HCT116 (cell line): ENCODE measurements at regions not wholly inside any gene's neighbourhood (a gene's known extent, or its start where the extent isn't known, plus 50 kb on each side); places are given as distances from the start of the nearest gene placed in this dataset.

Experiments
- ATAC-seq: fragments of 200-7000 bp; cut with Tn5 transposase; 2 replicates; pipeline ENCODE4 v1.9.1; 2020; ENCODE audit warnings: mild to moderate bottlenecking, moderate library complexity
- BruUV-seq: library from RNA; stranded (reverse); fragments of 400-500 nt; replicated peaks from 2 replicates; lab custom pipeline; 2021; lab: Mats Ljungman, UMichigan
- CTCF ChIA-PET: fragments of 300-600 bp; sonication (Branson Sonifier 250); formaldehyde crosslinking; loops from one replicate; lab custom pipeline; 2021; ENCODE audit warnings: antibody characterized with exemption; lab: Charles Lee
- POLR2A ChIA-PET: fragments of 300-600, 350-600 bp; sonication (Branson Sonifier 250); formaldehyde crosslinking; loops from one replicate; lab custom pipeline; 2021; ENCODE audit warnings: antibody characterized with exemption; lab: Charles Lee
- RAD21 ChIA-PET, 2 experiments: fragments of 300-600 bp; sonication (Branson Sonifier 250); formaldehyde crosslinking; loops; one replicate each; lab custom pipeline; 2023; ENCODE audit warnings: low total read pairs in 2 of 2; ENCODE audit not compliant: uncharacterized antibody in 2 of 2, unreplicated experiment in 2 of 2, low non-redundant PET in 1 of 2; lab: Charles Lee
- DNase-seq: peaks from one replicate; pipeline ENCODE4 v3.0.0-alpha.2; 2010; ENCODE audit warnings: low read depth, low spot score
- H2AFZ ChIP-seq: fragments of 200-600 bp; shearing (Covaris generic), sonication (generic); 2 replicates; pipeline ENCODE4 v1.6.1; 2017; ENCODE audit warnings: low read depth, mixed run types, mixed read lengths, antibody characterized with exemption, low read length; ENCODE audit not compliant: poor library complexity, severe bottlenecking
- H3K27ac ChIP-seq: 2 replicates; pipeline ENCODE4 v1.5.1; 2012; ENCODE audit warnings: low read depth, low read length
- H3K27me3 ChIP-seq: fragments of 200-600 bp; sonication (generic); 2 replicates; pipeline ENCODE4 v1.6.1; 2016; ENCODE audit warnings: mixed run types, low read length, mixed read lengths; ENCODE audit not compliant: insufficient read depth
- H3K36me3 ChIP-seq, 2 experiments: fragments of 200-500 bp in 1 of 2; fragments of 200-600 bp in 1 of 2; sonication (Bioruptor generic) in 1 of 2; sonication (generic) in 1 of 2; 2 replicates each; pipeline versions ENCODE4 v1.5.1 to v1.6.1; 2014 to 2016; ENCODE audit warnings: low read length in 2 of 2, inconsistent platforms in 1 of 2, mixed read lengths in 1 of 2, mixed run types in 1 of 2; ENCODE audit not compliant: insufficient read depth in 2 of 2, control insufficient read depth in 1 of 2
- H3K4me1 ChIP-seq, 2 experiments: fragments of 200-600 bp in 1 of 2; sonication (generic) in 1 of 2; 2 replicates each; pipeline versions ENCODE4 v1.5.1 to v1.6.1; 2012 to 2017; ENCODE audit warnings: low read length in 2 of 2, inconsistent platforms in 1 of 2, mild to moderate bottlenecking in 1 of 2, mixed read lengths in 1 of 2, mixed run types in 1 of 2, moderate library complexity in 1 of 2; ENCODE audit not compliant: insufficient read depth in 2 of 2, control insufficient read depth in 1 of 2
- H3K4me2 ChIP-seq: fragments of 200-600 bp; sonication (generic); 2 replicates; pipeline ENCODE4 v1.6.1; 2017; ENCODE audit warnings: mixed run types, low read length, mixed read lengths
- H3K4me3 ChIP-seq, 2 experiments: fragments of 200-600 bp in 1 of 2; sonication (generic) in 1 of 2; replicated peaks in 1 of 2; 2 replicates each; pipeline ENCODE4 v1.5.1; 2011 to 2016; ENCODE audit warnings: low read length in 2 of 2, control low read depth in 1 of 2, low read depth in 1 of 2, mild to moderate bottlenecking in 1 of 2, mixed read lengths in 1 of 2, mixed run types in 1 of 2
- H3K79me2 ChIP-seq: fragments of 200-600 bp; sonication (generic); 2 replicates; pipeline ENCODE4 v1.6.1; 2017; ENCODE audit warnings: mild to moderate bottlenecking, mixed run types, low read length, moderate library complexity, mixed read lengths; ENCODE audit not compliant: insufficient read depth
- H3K9ac ChIP-seq: fragments of 200-600 bp; sonication (generic); 2 replicates; pipeline ENCODE4 v1.6.1; 2016; ENCODE audit warnings: low read length, mixed read lengths
- H3K9me2 ChIP-seq: fragments of 200-600 bp; sonication (generic), shearing (Covaris generic); 2 replicates; pipeline ENCODE4 v1.6.1; 2017; ENCODE audit warnings: mixed run types, mild to moderate bottlenecking, moderate library complexity; ENCODE audit not compliant: insufficient read depth
- H3K9me3 ChIP-seq, 2 experiments: fragments of 200-500 bp in 1 of 2; fragments of 200-600 bp in 1 of 2; sonication (Bioruptor generic) in 1 of 2; sonication (generic) in 1 of 2; 2 replicates each; pipeline ENCODE4 v1.6.1; 2014 to 2017; ENCODE audit warnings: low read length in 2 of 2, mixed read lengths in 2 of 2, inconsistent platforms in 1 of 2, low read depth in 1 of 2, mild to moderate bottlenecking in 1 of 2, mixed run types in 1 of 2, moderate library complexity in 1 of 2; ENCODE audit not compliant: control insufficient read depth in 1 of 2, insufficient read depth in 1 of 2
- H4K20me1 ChIP-seq: fragments of 200-600 bp; sonication (generic), shearing (Covaris generic); 2 replicates; pipeline ENCODE4 v1.6.1; 2017; ENCODE audit warnings: mixed run types, mild to moderate bottlenecking, moderate library complexity; ENCODE audit not compliant: insufficient read depth
- CBX3 ChIP-seq: IDR thresholded peaks from 2 replicates; pipeline ENCODE4 v1.6.1; 2012; ENCODE audit warnings: low read depth
- CEBPB ChIP-seq: IDR thresholded peaks from 2 replicates; pipeline ENCODE4 v1.6.1; 2012; ENCODE audit warnings: low read depth
- EGR1 ChIP-seq: IDR thresholded peaks from 2 replicates; pipeline ENCODE4 v1.6.1; 2012; ENCODE audit warnings: low read depth
- ELF1 ChIP-seq: IDR thresholded peaks from 2 replicates; pipeline ENCODE4 v1.6.1; 2012; ENCODE audit warnings: low read depth, borderline replicate concordance
- EZH2 ChIP-seq: fragments of 200-600 bp; sonication (generic); IDR thresholded peaks from 2 replicates; pipeline ENCODE4 v1.6.1; 2017; ENCODE audit warnings: antibody characterized with exemption, mixed run types
- EZH2phosphoT487 ChIP-seq: fragments of 200-600 bp; IDR thresholded peaks from 2 replicates; pipeline ENCODE4 v1.6.1; 2018; ENCODE audit warnings: antibody characterized with exemption, borderline replicate concordance
- FOSL1 ChIP-seq: IDR thresholded peaks from 2 replicates; pipeline ENCODE4 v1.6.1; 2012; ENCODE audit warnings: low read depth
- JUND ChIP-seq: IDR thresholded peaks from 2 replicates; pipeline ENCODE4 v1.6.1; 2012
- POLR2A ChIP-seq: IDR thresholded peaks from 2 replicates; pipeline ENCODE4 v1.7.0; 2011; ENCODE audit warnings: borderline replicate concordance; ENCODE audit not compliant: insufficient read depth, insufficient read length; ENCODE audit errors: extremely low read depth
- POLR2AphosphoS5 ChIP-seq: IDR thresholded peaks from 2 replicates; pipeline ENCODE4 v1.6.1; 2011; ENCODE audit warnings: mild to moderate bottlenecking, low read depth, low read length, moderate library complexity
- RAD21 ChIP-seq: IDR thresholded peaks from 2 replicates; pipeline ENCODE4 v1.6.1; 2012; ENCODE audit warnings: low read depth, mild to moderate bottlenecking
- SIN3A ChIP-seq: IDR thresholded peaks from 2 replicates; pipeline ENCODE4 v1.6.1; 2012; ENCODE audit warnings: low read depth
- SP1 ChIP-seq: IDR thresholded peaks from 2 replicates; pipeline ENCODE4 v1.6.1; 2012; ENCODE audit warnings: low read depth
- TCF7L2 ChIP-seq: IDR thresholded peaks from 2 replicates; pipeline ENCODE4 v1.7.0; 2011; ENCODE audit warnings: borderline replicate concordance, inconsistent platforms; ENCODE audit not compliant: insufficient read depth, insufficient read length; ENCODE audit errors: extremely low read depth
- YY1 ChIP-seq: IDR thresholded peaks from 2 replicates; pipeline ENCODE4 v1.6.1; 2011; ENCODE audit warnings: low read length, low read depth, moderate library complexity, mild to moderate bottlenecking; ENCODE audit not compliant: insufficient replicate concordance; ENCODE audit errors: extremely low read depth
- ZNF274 ChIP-seq: fragments of 200-500 bp; sonication (Bioruptor generic); IDR thresholded peaks from 2 replicates; pipeline ENCODE4 v1.6.1; 2014; ENCODE audit warnings: mild to moderate bottlenecking, low read depth, low read length, inconsistent platforms
- intact Hi-C: fragments of 100-400 bp; cut with micrococcal nuclease; formaldehyde crosslinking; loops from 2 replicates; pipeline ENCODE4 v1.10.0; 2022
- TF ChIP-seq, protein P1 (sequence below), 3 experiments: fragments of 200-600 bp in 1 of 3; sonication (generic) in 1 of 3; IDR thresholded peaks in 2 of 3; conservative IDR thresholded peaks in 1 of 3; 2 replicates each; pipeline ENCODE4 v1.5.1; 2012 to 2017; ENCODE audit warnings: low read depth in 2 of 3, low read length in 2 of 3, antibody characterized with exemption in 1 of 3, borderline replicate concordance in 1 of 3, control low read depth in 1 of 3, mild to moderate bottlenecking in 1 of 3, mixed read lengths in 1 of 3, mixed run types in 1 of 3, moderate library complexity in 1 of 3; ENCODE audit not compliant: insufficient read depth in 1 of 3
- TF ChIP-seq, protein P2 (sequence below): IDR thresholded peaks from 2 replicates; pipeline ENCODE4 v1.6.1; 2012; ENCODE audit warnings: low read depth
- TF ChIP-seq, protein P3 (sequence below): IDR thresholded peaks from 2 replicates; pipeline ENCODE4 v1.6.1; 2011; ENCODE audit warnings: mild to moderate bottlenecking, low read length, moderate library complexity; ENCODE audit not compliant: insufficient replicate concordance; ENCODE audit errors: extremely low read depth

DNA sequence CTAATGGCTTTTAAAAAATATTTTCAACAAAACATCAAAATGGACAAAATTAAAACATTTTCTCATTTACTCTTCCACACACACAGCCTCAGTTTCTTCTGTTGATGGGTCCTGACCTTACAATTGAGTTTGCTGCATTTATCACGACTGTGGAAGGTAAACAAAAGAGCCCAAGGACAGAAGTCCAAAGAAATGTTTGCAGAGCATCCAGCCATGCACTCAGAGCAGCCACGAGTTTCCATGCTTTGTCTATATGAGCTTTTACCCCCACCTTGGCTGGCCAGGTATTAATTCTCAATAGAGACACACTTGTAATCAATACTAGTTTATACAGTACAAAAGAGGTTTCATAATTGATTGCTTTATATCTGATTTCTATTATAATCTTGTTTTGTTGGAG is 85.0 kb upstream of the WDFY3 start:
- Histone ChIP-seq H3K4me2 (no peak overlapping the region), H3K4me3 (no peak overlapping the region), H3K4me1 (no peaks in the 10 kb centered on the region), H3K27ac (no peak overlapping the region), H3K9ac (no peak overlapping the region), H4K20me1 (no peaks in the 10 kb centered on the region), H3K79me2 (no peaks in the 10 kb centered on the region), H3K9me3 (no peaks in the 10 kb centered on the region), H3K27me3 (no peaks in the 10 kb centered on the region), H2AFZ (no peak overlapping the region), H3K9me2 (0 out of 2 replicates have a peak, but pooled peaks cover 2% of the 10 kb centered on the region), H3K36me3 (no peaks in the 10 kb centered on the region)
- no peak for DNase-seq
- CTCF ChIA-PET: no interaction called here
- TF ChIP-seq POLR2AphosphoS5 (no peak), TCF7L2 (no peak), CEBPB (no peak), CBX3 (no peak), EGR1 (no peak), FOSL1 (no peak), JUND (no peak), RAD21 (no peak), EZH2phosphoT487 (no peak), YY1 (no peak), ZNF274 (no peak), EZH2 (no peak), SIN3A (no peak), ELF1 (no peak), POLR2A (no peak), SP1 (no peak)
- TF ChIP-seq, protein P1, sequence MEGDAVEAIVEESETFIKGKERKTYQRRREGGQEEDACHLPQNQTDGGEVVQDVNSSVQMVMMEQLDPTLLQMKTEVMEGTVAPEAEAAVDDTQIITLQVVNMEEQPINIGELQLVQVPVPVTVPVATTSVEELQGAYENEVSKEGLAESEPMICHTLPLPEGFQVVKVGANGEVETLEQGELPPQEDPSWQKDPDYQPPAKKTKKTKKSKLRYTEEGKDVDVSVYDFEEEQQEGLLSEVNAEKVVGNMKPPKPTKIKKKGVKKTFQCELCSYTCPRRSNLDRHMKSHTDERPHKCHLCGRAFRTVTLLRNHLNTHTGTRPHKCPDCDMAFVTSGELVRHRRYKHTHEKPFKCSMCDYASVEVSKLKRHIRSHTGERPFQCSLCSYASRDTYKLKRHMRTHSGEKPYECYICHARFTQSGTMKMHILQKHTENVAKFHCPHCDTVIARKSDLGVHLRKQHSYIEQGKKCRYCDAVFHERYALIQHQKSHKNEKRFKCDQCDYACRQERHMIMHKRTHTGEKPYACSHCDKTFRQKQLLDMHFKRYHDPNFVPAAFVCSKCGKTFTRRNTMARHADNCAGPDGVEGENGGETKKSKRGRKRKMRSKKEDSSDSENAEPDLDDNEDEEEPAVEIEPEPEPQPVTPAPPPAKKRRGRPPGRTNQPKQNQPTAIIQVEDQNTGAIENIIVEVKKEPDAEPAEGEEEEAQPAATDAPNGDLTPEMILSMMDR (IDR thresholded peaks at IDR 0.05 in 2 of 3, conservative IDR thresholded peaks at IDR 0.05 in 1 of 3; ENCODE audit: borderline replicate concordance in 1 of 3, insufficient read depth in 1 of 3, low read depth in 2 of 3, low read length in 2 of 3): no peak
- TF ChIP-seq, protein P2, sequence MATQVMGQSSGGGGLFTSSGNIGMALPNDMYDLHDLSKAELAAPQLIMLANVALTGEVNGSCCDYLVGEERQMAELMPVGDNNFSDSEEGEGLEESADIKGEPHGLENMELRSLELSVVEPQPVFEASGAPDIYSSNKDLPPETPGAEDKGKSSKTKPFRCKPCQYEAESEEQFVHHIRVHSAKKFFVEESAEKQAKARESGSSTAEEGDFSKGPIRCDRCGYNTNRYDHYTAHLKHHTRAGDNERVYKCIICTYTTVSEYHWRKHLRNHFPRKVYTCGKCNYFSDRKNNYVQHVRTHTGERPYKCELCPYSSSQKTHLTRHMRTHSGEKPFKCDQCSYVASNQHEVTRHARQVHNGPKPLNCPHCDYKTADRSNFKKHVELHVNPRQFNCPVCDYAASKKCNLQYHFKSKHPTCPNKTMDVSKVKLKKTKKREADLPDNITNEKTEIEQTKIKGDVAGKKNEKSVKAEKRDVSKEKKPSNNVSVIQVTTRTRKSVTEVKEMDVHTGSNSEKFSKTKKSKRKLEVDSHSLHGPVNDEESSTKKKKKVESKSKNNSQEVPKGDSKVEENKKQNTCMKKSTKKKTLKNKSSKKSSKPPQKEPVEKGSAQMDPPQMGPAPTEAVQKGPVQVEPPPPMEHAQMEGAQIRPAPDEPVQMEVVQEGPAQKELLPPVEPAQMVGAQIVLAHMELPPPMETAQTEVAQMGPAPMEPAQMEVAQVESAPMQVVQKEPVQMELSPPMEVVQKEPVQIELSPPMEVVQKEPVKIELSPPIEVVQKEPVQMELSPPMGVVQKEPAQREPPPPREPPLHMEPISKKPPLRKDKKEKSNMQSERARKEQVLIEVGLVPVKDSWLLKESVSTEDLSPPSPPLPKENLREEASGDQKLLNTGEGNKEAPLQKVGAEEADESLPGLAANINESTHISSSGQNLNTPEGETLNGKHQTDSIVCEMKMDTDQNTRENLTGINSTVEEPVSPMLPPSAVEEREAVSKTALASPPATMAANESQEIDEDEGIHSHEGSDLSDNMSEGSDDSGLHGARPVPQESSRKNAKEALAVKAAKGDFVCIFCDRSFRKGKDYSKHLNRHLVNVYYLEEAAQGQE: no peak
- TF ChIP-seq, protein P3, sequence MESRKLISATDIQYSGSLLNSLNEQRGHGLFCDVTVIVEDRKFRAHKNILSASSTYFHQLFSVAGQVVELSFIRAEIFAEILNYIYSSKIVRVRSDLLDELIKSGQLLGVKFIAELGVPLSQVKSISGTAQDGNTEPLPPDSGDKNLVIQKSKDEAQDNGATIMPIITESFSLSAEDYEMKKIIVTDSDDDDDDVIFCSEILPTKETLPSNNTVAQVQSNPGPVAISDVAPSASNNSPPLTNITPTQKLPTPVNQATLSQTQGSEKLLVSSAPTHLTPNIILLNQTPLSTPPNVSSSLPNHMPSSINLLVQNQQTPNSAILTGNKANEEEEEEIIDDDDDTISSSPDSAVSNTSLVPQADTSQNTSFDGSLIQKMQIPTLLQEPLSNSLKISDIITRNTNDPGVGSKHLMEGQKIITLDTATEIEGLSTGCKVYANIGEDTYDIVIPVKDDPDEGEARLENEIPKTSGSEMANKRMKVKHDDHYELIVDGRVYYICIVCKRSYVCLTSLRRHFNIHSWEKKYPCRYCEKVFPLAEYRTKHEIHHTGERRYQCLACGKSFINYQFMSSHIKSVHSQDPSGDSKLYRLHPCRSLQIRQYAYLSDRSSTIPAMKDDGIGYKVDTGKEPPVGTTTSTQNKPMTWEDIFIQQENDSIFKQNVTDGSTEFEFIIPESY: no peak
- no peak for ATAC-seq
- intact Hi-C loops: no loop called here
- no TSS peak for BruUV-seq
- RAD21 ChIA-PET: no interaction called here
- POLR2A ChIA-PET: no interaction called here
